Gastroesophageal sphincter (tissue), 3 donors: ENCODE measurements at regions not wholly inside any gene's neighbourhood (a gene's known extent, or its start where the extent isn't known, plus 50 kb on each side); places are given as distances from the start of the nearest gene placed in this dataset.

Source experiments
- POLR2A ChIP-seq, 2 donors: fragments of 450-650 bp; IDR thresholded peaks; one replicate each; pipeline ENCODE4 v1.6.1; 2017; ENCODE audit warnings: antibody characterized with exemption in 2 of 2, mild to moderate bottlenecking in 2 of 2, moderate library complexity in 1 of 2
- POLR2AphosphoS5 ChIP-seq: sonication (generic); formaldehyde crosslinking; IDR thresholded peaks from one replicate; pipeline ENCODE4 v1.6.1; 2017; ENCODE audit warnings: antibody characterized with exemption
- TF ChIP-seq, protein P1 (sequence below), 4 experiments: fragments of 200-600 bp in 2 of 4; fragments of 450-650 bp in 2 of 4; sonication (generic) in 1 of 4; IDR thresholded peaks; one replicate each; pipeline ENCODE4 v1.5.1; 2017 to 2019; ENCODE audit warnings: antibody characterized with exemption in 4 of 4, mild to moderate bottlenecking in 2 of 4, moderate library complexity in 2 of 4

DNA sequence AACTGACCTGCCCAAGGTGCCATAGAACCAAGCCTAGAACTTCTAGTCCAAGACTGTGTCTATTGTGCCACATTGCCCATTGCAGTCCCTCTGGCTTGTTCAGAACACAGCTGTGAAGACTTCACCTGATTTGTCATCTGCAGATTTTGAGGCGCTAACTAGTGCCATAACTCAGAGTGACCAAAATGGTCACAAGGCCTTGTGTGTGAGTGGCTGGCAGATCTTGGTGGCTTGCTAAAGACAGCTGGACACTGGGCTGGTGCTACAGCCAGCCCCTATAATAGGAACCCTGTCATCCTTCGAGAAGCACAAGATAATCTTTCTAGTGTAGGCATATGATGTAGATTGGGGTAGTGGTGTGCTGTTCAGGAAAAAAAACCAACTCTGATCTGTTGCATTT lies 63.7 kb upstream of the IFNLR1 start:
- TF ChIP-seq, protein P1, sequence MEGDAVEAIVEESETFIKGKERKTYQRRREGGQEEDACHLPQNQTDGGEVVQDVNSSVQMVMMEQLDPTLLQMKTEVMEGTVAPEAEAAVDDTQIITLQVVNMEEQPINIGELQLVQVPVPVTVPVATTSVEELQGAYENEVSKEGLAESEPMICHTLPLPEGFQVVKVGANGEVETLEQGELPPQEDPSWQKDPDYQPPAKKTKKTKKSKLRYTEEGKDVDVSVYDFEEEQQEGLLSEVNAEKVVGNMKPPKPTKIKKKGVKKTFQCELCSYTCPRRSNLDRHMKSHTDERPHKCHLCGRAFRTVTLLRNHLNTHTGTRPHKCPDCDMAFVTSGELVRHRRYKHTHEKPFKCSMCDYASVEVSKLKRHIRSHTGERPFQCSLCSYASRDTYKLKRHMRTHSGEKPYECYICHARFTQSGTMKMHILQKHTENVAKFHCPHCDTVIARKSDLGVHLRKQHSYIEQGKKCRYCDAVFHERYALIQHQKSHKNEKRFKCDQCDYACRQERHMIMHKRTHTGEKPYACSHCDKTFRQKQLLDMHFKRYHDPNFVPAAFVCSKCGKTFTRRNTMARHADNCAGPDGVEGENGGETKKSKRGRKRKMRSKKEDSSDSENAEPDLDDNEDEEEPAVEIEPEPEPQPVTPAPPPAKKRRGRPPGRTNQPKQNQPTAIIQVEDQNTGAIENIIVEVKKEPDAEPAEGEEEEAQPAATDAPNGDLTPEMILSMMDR (IDR thresholded peaks at IDR 0.05), result no peak
- TF ChIP-seq POLR2A (IDR thresholded peaks at IDR 0.05) (no peak), POLR2AphosphoS5 (no peak)
